ENCODE measurements at regions not wholly inside any gene's neighbourhood (a gene's known extent, or its start where the extent isn't known, plus 50 kb on each side); places are given as distances from the start of the nearest gene placed in this dataset.

DNA sequence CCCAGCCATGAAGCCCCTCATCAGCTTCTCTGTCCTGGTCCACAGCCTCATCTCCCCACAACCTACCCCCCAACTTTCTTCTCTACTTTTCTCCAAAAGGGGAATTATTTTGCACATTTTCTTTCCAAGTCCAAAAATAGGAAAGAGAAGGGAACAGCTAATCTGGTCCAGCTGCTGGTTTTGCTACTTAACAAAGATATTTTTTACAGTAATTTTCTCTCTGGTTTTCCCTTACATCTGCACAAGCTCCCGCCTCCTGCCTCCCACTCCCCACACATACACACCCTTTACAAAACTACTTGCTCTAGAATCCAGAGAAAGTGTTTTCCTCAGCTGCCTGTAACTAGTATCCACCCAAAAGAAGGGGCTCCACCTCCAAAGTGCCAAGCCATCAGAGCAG, 177.2 kb downstream of the POLR2M start:
- no peak for TF ChIP-seq RFX5 (IDR thresholded peaks at IDR 0.05; ENCODE audit: low read length)
- TF ChIP-seq, protein P1, sequence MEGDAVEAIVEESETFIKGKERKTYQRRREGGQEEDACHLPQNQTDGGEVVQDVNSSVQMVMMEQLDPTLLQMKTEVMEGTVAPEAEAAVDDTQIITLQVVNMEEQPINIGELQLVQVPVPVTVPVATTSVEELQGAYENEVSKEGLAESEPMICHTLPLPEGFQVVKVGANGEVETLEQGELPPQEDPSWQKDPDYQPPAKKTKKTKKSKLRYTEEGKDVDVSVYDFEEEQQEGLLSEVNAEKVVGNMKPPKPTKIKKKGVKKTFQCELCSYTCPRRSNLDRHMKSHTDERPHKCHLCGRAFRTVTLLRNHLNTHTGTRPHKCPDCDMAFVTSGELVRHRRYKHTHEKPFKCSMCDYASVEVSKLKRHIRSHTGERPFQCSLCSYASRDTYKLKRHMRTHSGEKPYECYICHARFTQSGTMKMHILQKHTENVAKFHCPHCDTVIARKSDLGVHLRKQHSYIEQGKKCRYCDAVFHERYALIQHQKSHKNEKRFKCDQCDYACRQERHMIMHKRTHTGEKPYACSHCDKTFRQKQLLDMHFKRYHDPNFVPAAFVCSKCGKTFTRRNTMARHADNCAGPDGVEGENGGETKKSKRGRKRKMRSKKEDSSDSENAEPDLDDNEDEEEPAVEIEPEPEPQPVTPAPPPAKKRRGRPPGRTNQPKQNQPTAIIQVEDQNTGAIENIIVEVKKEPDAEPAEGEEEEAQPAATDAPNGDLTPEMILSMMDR (IDR thresholded peaks at IDR 0.05) = no peak
- no peak for TF ChIP-seq YY1 (IDR thresholded peaks at IDR 0.05; ENCODE audit: low read depth)
- TF ChIP-seq, protein P2, sequence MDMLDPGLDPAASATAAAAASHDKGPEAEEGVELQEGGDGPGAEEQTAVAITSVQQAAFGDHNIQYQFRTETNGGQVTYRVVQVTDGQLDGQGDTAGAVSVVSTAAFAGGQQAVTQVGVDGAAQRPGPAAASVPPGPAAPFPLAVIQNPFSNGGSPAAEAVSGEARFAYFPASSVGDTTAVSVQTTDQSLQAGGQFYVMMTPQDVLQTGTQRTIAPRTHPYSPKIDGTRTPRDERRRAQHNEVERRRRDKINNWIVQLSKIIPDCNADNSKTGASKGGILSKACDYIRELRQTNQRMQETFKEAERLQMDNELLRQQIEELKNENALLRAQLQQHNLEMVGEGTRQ (IDR thresholded peaks at IDR 0.05; ENCODE audit: borderline replicate concordance, low read depth, low read length) = no peak
- TF ChIP-seq FOXM1 (IDR thresholded peaks at IDR 0.05; ENCODE audit: low read depth) = no peak
- TF ChIP-seq POLR2AphosphoS5 (IDR thresholded peaks at IDR 0.05; ENCODE audit: low read depth, low read length) = no peak
- no peak for TF ChIP-seq GABPA (IDR thresholded peaks at IDR 0.05; ENCODE audit: low read depth)
- TF ChIP-seq CHD2 (IDR thresholded peaks at IDR 0.05; ENCODE audit: low read length, partially characterized antibody) = no peak
- no peak for TF ChIP-seq EZH2phosphoT487 (IDR thresholded peaks at IDR 0.05; ENCODE audit: borderline replicate concordance, low read depth)
- TF ChIP-seq FOXJ3 (CRISPR knock-in tag; IDR thresholded peaks at IDR 0.05) = no peak
- TF ChIP-seq, protein P3, sequence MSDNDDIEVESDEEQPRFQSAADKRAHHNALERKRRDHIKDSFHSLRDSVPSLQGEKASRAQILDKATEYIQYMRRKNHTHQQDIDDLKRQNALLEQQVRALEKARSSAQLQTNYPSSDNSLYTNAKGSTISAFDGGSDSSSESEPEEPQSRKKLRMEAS (IDR thresholded peaks at IDR 0.05; ENCODE audit: low read depth) = no peak
- TF ChIP-seq ELF1 (IDR thresholded peaks at IDR 0.05) = no peak

All from SK-N-SH (cell line).